ENCODE measurements at regions not wholly inside any gene's neighbourhood (a gene's known extent, or its start where the extent isn't known, plus 50 kb on each side); places are given as distances from the start of the nearest gene placed in this dataset.
"Not testable (repeated sequence)": the region's sequence is repeated elsewhere in the genome, so short reads cannot be mapped to it uniquely, and the experiment has no call there.

DNA sequence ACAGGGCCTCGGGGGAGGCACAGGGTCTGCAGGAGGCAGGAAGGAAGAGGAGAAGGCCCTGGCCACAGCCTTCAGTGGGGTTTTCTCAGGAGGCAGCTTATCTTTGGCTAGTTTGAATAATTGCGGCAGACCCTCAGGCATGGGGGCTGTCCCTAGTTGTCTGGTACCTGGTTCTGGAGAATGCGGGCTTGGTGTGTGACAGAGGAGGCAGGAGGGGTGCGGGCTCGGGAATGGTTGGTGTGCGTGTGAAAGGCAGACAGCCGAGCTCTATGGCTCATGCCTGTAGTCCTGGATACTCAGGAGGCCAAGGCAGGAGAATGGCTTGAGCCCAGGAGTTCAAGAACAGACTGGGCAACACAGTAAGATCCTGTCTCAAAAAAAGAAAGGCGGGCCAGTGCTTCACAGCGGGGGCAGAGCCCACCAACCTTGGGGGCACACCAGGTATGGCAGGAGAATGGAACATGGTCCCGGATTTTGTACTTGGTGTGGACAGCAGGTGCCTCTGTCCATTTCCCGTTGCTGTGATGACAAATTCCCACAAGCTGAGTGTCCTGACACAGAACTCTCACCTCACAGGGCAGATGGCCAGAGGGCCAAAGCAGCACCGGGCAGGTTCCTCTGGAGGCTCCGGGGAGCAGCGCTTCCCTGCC lies 640.6 kb downstream of the TBC1D22A start:
- H3K9me3 Mint-ChIP-seq, result peaks cover 4% of the 10 kb centered on the region
- H3K4me1 Mint-ChIP-seq, result no peaks in the 10 kb centered on the region
- DNase-seq (ENCODE audit: low read depth, low spot score), result no peak
- H3K36me3 Mint-ChIP-seq (ENCODE audit: low read depth), result peaks cover 3% of the 10 kb centered on the region
- H3K4me3 Mint-ChIP-seq, result no peak overlapping the region
- H3K27me3 Mint-ChIP-seq (ENCODE audit: low read depth), result peaks cover 3% of the 10 kb centered on the region
- TF ChIP-seq, protein P1, sequence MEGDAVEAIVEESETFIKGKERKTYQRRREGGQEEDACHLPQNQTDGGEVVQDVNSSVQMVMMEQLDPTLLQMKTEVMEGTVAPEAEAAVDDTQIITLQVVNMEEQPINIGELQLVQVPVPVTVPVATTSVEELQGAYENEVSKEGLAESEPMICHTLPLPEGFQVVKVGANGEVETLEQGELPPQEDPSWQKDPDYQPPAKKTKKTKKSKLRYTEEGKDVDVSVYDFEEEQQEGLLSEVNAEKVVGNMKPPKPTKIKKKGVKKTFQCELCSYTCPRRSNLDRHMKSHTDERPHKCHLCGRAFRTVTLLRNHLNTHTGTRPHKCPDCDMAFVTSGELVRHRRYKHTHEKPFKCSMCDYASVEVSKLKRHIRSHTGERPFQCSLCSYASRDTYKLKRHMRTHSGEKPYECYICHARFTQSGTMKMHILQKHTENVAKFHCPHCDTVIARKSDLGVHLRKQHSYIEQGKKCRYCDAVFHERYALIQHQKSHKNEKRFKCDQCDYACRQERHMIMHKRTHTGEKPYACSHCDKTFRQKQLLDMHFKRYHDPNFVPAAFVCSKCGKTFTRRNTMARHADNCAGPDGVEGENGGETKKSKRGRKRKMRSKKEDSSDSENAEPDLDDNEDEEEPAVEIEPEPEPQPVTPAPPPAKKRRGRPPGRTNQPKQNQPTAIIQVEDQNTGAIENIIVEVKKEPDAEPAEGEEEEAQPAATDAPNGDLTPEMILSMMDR (conservative IDR thresholded peaks at IDR 0.05), result no peak
- no peak overlapping the region for H3K27ac Mint-ChIP-seq (ENCODE audit: unreplicated experiment)

DNA sequence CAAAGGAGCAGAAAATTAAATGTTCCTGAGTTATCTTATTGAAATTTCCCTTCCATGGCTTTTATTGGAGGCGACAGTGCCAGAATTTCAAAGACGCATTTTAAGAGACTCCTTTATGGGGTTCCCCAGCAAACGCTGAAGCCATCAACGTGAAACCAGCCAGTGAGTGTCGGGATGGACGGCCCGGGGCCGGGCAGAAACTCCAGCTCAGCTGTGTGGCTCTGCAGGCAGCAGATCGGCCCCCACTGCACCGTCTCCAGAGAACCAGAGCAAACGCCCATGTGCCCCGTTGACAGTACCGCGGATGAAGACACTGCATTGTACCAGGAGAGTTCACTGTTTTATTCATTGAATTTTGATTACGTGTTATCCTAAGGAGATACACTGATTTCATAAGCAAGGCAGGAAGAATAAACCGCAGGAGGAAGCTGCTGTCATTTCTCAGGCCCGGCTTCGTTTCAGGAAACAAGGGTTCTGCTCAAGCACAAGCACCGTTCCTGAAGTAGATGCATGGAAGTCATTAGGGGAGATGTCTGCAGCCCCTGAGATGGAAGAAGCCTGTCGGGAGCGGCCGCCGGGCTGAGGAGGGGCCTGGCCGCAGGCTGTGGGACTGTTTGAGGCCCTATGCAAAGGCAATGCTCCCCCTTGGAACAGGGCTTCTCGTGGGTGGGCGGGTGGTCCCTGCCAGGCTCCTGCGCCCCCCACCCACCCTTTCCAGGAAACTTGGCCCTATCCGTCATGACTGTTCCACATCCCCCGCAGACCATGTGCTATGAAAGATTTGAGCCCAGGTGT lies 639.7 kb downstream of the TBC1D22A start:
- no peak for DNase-seq (ENCODE audit: low read depth, low spot score)
- no peaks in the 10 kb centered on the region for H3K4me1 Mint-ChIP-seq
- peaks cover 4% of the 10 kb centered on the region for H3K9me3 Mint-ChIP-seq
- H3K4me3 Mint-ChIP-seq, result no peak overlapping the region
- peaks cover 3% of the 10 kb centered on the region for H3K27me3 Mint-ChIP-seq (ENCODE audit: low read depth)
- H3K36me3 Mint-ChIP-seq (ENCODE audit: low read depth), result peaks cover 3% of the 10 kb centered on the region
- no peak overlapping the region for H3K27ac Mint-ChIP-seq (ENCODE audit: unreplicated experiment)
- TF ChIP-seq, protein P1 (conservative IDR thresholded peaks at IDR 0.05), result no peak

DNA sequence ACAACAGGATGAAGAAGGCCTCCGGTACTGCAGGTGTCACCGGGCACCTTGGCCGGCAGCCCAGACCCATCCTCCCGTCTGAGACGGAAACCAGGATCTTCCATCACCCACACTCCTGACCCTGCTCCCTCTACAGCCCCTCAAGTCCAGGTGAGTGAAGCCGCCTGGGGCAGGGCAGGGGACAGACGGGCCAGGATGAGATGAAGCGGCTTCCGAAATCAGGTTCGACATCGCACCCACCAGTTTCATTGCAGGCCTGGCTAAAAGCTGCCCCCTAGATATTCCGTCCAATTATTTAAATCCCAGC lies 639.1 kb downstream of the TBC1D22A start:
- no peak for DNase-seq (ENCODE audit: low read depth, low spot score)
- TF ChIP-seq, protein P1 (conservative IDR thresholded peaks at IDR 0.05), result no peak
- Mint-ChIP-seq H3K4me3 (no peak overlapping the region), H3K9me3 (peaks cover 8% of the 10 kb centered on the region), H3K36me3 (ENCODE audit: low read depth) (peaks cover 3% of the 10 kb centered on the region), H3K4me1 (no peaks in the 10 kb centered on the region), H3K27me3 (ENCODE audit: low read depth) (peaks cover 1% of the 10 kb centered on the region), H3K27ac (ENCODE audit: unreplicated experiment) (no peak overlapping the region)

DNA sequence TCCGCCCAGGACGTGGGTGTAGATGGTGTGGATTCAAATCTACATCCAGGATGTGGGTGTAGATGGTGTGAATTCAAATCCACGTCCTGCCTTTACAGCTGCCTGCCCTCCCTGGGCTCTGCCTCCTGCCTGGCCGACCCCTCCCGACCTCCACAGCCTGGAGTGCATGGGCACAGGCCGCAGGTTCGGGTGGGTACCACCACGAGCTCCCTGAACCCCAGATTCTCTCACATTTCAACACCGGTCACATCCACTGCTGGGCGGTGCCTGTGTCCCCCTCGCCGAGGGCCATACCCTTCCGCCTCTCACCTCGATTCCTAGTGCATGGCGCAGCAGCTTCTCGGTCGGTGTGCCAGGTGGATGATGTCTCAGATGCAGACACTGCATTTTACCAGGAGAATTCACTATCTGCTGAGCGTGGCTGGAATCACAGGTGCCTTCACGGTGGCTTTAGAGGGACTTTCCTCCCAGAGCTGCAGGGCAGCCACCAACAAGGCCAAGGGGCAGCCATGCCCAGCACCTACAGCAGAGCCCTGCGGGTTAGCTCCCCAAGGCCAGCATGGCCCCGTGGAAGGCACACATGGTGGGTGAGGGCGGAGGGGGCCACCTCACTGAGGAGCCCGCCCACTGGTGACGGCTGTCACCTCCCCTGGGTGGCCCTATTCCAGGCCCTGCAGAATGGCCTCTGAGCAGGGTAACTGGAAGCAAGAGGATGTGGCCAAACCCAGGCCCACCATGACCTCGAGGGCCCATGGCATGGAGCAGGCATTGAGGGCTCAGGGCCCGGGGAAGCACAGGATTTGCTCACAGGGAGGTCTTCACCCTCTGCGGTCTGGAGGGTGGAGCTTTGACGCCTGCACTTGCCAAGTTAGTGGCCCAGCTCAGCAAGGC lies 638.5 kb downstream of the TBC1D22A start:
- H3K27me3 Mint-ChIP-seq (ENCODE audit: low read depth), result no peaks in the 10 kb centered on the region
- H3K27ac Mint-ChIP-seq (ENCODE audit: unreplicated experiment), result no peak overlapping the region
- peaks cover 5% of the 10 kb centered on the region for H3K9me3 Mint-ChIP-seq
- H3K4me1 Mint-ChIP-seq, result no peaks in the 10 kb centered on the region
- TF ChIP-seq, protein P1 (conservative IDR thresholded peaks at IDR 0.05), result no peak
- no peak overlapping the region for H3K4me3 Mint-ChIP-seq
- H3K36me3 Mint-ChIP-seq (ENCODE audit: low read depth), result peaks cover 3% of the 10 kb centered on the region
- DNase-seq (ENCODE audit: low read depth, low spot score), result no peak

DNA sequence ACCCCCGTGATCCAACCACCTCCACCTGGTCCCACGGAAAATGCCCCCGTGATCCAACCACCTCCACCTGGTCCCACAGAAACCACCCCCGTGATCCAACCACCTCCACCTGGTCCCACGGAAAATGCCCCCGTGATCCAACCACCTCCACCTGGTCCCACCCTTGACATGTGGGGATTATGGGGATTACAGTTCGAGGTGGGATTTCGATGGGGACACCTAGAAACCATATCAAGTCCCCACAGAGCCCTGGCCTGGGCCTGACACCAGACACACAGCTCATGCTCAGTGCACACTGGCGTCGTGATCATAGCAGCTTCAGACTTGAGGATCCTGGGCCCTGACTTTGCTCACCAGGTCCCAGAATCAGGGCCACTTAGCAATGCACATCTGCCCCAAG lies 637.7 kb downstream of the TBC1D22A start:
- H3K27me3 Mint-ChIP-seq (ENCODE audit: low read depth); H3K4me1 Mint-ChIP-seq; DNase-seq (ENCODE audit: low read depth, low spot score); H3K9me3 Mint-ChIP-seq; H3K4me3 Mint-ChIP-seq; H3K27ac Mint-ChIP-seq (ENCODE audit: unreplicated experiment); H3K36me3 Mint-ChIP-seq (ENCODE audit: low read depth): not testable (repeated sequence)

All from neural crest cell (in vitro differentiated cells).